IMR-90 (cell line): ENCODE measurements at regions not wholly inside any gene's neighbourhood (a gene's known extent, or its start where the extent isn't known, plus 50 kb on each side); places are given as distances from the start of the nearest gene placed in this dataset.

ENCODE experiments used
- ATAC-seq: fragments of 200-7000 bp; cut with Tn5 transposase; 2 replicates; pipeline ENCODE4 v1.9.1; 2020; ENCODE audit warnings: low read depth, mild to moderate bottlenecking, moderate library complexity
- BruUV-seq: library from RNA; stranded (reverse); fragments of 400-500 nt; replicated peaks from 2 replicates; lab custom pipeline; 2021; lab: Mats Ljungman, UMichigan
- CTCF ChIA-PET: fragments of 300-600 bp; formaldehyde crosslinking; extraction: SDS; loops from one replicate; lab custom pipeline; 2021; ENCODE audit warnings: antibody characterized with exemption; lab: Yijun Ruan, JAX
- POLR2A ChIA-PET: fragments of 300-600 bp; sonication (Branson Sonifier 250); formaldehyde crosslinking; loops from one replicate; lab custom pipeline; 2022; ENCODE audit warnings: antibody characterized with exemption; ENCODE audit not compliant: unreplicated experiment; lab: Charles Lee
- DNase-seq: peaks from one replicate; pipeline ENCODE4 v3.0.0; 2013
- H2AFZ ChIP-seq: replicated peaks from 2 replicates; pipeline ENCODE3; 2013; ENCODE audit warnings: low read length, mild to moderate bottlenecking; ENCODE audit not compliant: poor library complexity
- H2AK5ac ChIP-seq: 2 replicates; pipeline ENCODE4 v1.6.1; 2013; ENCODE audit warnings: low read depth, low read length, inconsistent platforms
- H2AK9ac ChIP-seq: replicated peaks from 2 replicates; pipeline ENCODE3; 2013; ENCODE audit warnings: mild to moderate bottlenecking, low read depth, low read length, moderate library complexity; ENCODE audit not compliant: poor library complexity
- H2BK120ac ChIP-seq: 2 replicates; pipeline ENCODE4 v1.6.1; 2013; ENCODE audit warnings: low read depth, low read length, inconsistent platforms
- H2BK15ac ChIP-seq: 3 replicates; pipeline ENCODE4 v1.6.1; 2013; ENCODE audit warnings: low read depth, low read length, inconsistent platforms
- H2BK20ac ChIP-seq: 2 replicates; pipeline ENCODE4 v1.6.1; 2013; ENCODE audit warnings: low read depth, mild to moderate bottlenecking, inconsistent platforms, low read length, moderate library complexity
- H2BK5ac ChIP-seq: 2 replicates; pipeline ENCODE4 v1.6.1; 2013; ENCODE audit warnings: mild to moderate bottlenecking, low read depth, low read length, inconsistent platforms; ENCODE audit not compliant: poor library complexity, severe bottlenecking
- H3K14ac ChIP-seq: replicated peaks from 2 replicates; pipeline ENCODE4 v1.6.1; 2013; ENCODE audit warnings: low read depth, low read length, inconsistent platforms
- H3K18ac ChIP-seq: 2 replicates; pipeline ENCODE4 v1.6.1; 2013; ENCODE audit warnings: low read depth, low read length, control low read depth
- H3K23ac ChIP-seq: 2 replicates; pipeline ENCODE4 v1.6.1; 2013; ENCODE audit warnings: low read depth, low read length, inconsistent platforms
- H3K27ac ChIP-seq: 2 replicates; pipeline ENCODE4 v1.5.1; 2013; ENCODE audit warnings: mild to moderate bottlenecking, control low read depth, low read length; ENCODE audit not compliant: insufficient read depth
- H3K27me3 ChIP-seq: 2 replicates; pipeline ENCODE4 v1.6.1; 2013; ENCODE audit warnings: low read length; ENCODE audit not compliant: control insufficient read depth, insufficient read depth
- H3K36me3 ChIP-seq: 2 replicates; pipeline ENCODE4 v1.6.1; 2013; ENCODE audit warnings: low read length, mixed read lengths; ENCODE audit not compliant: control insufficient read depth, insufficient read depth
- H3K4ac ChIP-seq: 2 replicates; pipeline ENCODE4 v1.6.1; 2013; ENCODE audit warnings: low read depth, low read length, inconsistent platforms
- H3K4me1 ChIP-seq: 2 replicates; pipeline ENCODE4 v1.6.1; 2013; ENCODE audit warnings: low read length, mixed read lengths; ENCODE audit not compliant: control insufficient read depth, insufficient read depth
- H3K4me2 ChIP-seq: 2 replicates; pipeline ENCODE4 v1.6.1; 2013; ENCODE audit warnings: low read depth, mild to moderate bottlenecking, control low read depth, low read length, moderate library complexity
- H3K4me3 ChIP-seq: 2 replicates; pipeline ENCODE4 v1.5.1; 2013; ENCODE audit warnings: low read depth, mild to moderate bottlenecking, control low read depth, low read length, moderate library complexity; ENCODE audit not compliant: insufficient read depth
- H3K56ac ChIP-seq: 2 replicates; pipeline ENCODE4 v1.6.1; 2013; ENCODE audit warnings: low read length, inconsistent platforms; ENCODE audit not compliant: insufficient read depth; ENCODE audit errors: extremely low read depth
- H3K79me1 ChIP-seq, 2 experiments: 2 replicates each; pipeline ENCODE4 v1.6.1; 2013; ENCODE audit warnings: low read length in 2 of 2, inconsistent platforms in 1 of 2, low read depth in 1 of 2
- H3K9ac ChIP-seq: 2 replicates; pipeline ENCODE4 v1.6.1; 2013; ENCODE audit warnings: low read depth, low read length, control low read depth
- H3K9me1 ChIP-seq: 2 replicates; pipeline ENCODE4 v1.6.1; 2013; ENCODE audit warnings: low read length, inconsistent platforms; ENCODE audit not compliant: insufficient read depth
- H3K9me3 ChIP-seq: 2 replicates; pipeline ENCODE4 v1.6.1; 2013; ENCODE audit warnings: low read length; ENCODE audit not compliant: control insufficient read depth, insufficient read depth
- H4K20me1 ChIP-seq: 2 replicates; pipeline ENCODE4 v1.6.1; 2013; ENCODE audit warnings: low read length, inconsistent platforms; ENCODE audit not compliant: insufficient read depth
- H4K5ac ChIP-seq: 2 replicates; pipeline ENCODE4 v1.6.1; 2013; ENCODE audit warnings: mild to moderate bottlenecking, low read depth, low read length, control low read depth
- H4K8ac ChIP-seq, 2 experiments: 2 replicates each; pipeline ENCODE4 v1.6.1; 2013; ENCODE audit warnings: low read depth in 2 of 2, low read length in 2 of 2, control low read depth in 1 of 2, inconsistent platforms in 1 of 2
- H4K91ac ChIP-seq: 2 replicates; pipeline ENCODE4 v1.6.1; 2013; ENCODE audit warnings: low read depth, low read length, inconsistent platforms; ENCODE audit not compliant: insufficient read depth
- BHLHE40 ChIP-seq: fragments of 150-350 bp; IDR thresholded peaks from 2 replicates; pipeline ENCODE4 v1.6.1; 2016; ENCODE audit warnings: mild to moderate bottlenecking, low read depth, low read length
- CEBPB ChIP-seq: IDR thresholded peaks from 2 replicates; pipeline ENCODE4 v1.6.1; 2012; ENCODE audit warnings: low read depth, low read length, improper control_type of control experiment
- ELK1 ChIP-seq: fragments of 150-350 bp; IDR thresholded peaks from 2 replicates; pipeline ENCODE4 v1.6.1; 2016; ENCODE audit warnings: low read depth, mild to moderate bottlenecking, low read length, moderate library complexity, borderline replicate concordance
- MAZ ChIP-seq: IDR thresholded peaks from 2 replicates; pipeline ENCODE4 v1.6.1; 2012; ENCODE audit warnings: low read depth, mild to moderate bottlenecking, low read length, improper control_type of control experiment, moderate library complexity, borderline replicate concordance
- NFE2L2 ChIP-seq: fragments of 150-350 bp; IDR thresholded peaks from 2 replicates; pipeline ENCODE4 v1.6.1; 2016; ENCODE audit warnings: low read depth, mild to moderate bottlenecking, low read length
- POLR2A ChIP-seq: IDR thresholded peaks from 2 replicates; pipeline ENCODE4 v1.6.1; 2012; ENCODE audit warnings: mild to moderate bottlenecking, low read depth, low read length
- RCOR1 ChIP-seq: IDR thresholded peaks from 2 replicates; pipeline ENCODE4 v1.6.1; 2012; ENCODE audit warnings: mild to moderate bottlenecking, low read length, improper control_type of control experiment; ENCODE audit not compliant: insufficient replicate concordance
- WGBS, 2 experiments: methylation state at CpG; one replicate each; pipeline versions ENCODE4 v1.1.5 to v1.1.7; 2013; ENCODE audit warnings: missing lambda C conversion rate in 2 of 2; ENCODE audit not compliant: insufficient read length in 1 of 2; ENCODE audit errors: extremely low coverage in 2 of 2; 5-methylcytosine and 5-hydroxymethylcytosine counted together
- dilution Hi-C: fragments of 300-500 bp; cut with HindIII; formaldehyde crosslinking; loops from one replicate; pipeline ENCODE4 v1.14.3; 2018; ENCODE audit warnings: low sequenced_read_pairs; ENCODE audit not compliant: unreplicated experiment
- in situ Hi-C: fragments of 300-500 bp; cut with MboI; formaldehyde crosslinking; loops from 3 replicates; pipeline ENCODE4 v1.14.3; 2019; ENCODE audit warnings: low sequenced_read_pairs, inconsistent platforms, mixed read lengths
- intact Hi-C: fragments of 100-400 bp; cut with micrococcal nuclease; formaldehyde crosslinking; loops from 2 replicates; pipeline ENCODE4 v1.10.0; 2022

GRCh38 chr4:185088899-185089298, 54.2 kb upstream of the SLC25A4 start:
- H3K79me1 ChIP-seq = no peaks in the 10 kb centered on the region
- no peak overlapping the region for H2AFZ ChIP-seq
- H3K56ac ChIP-seq = no peak overlapping the region
- DNase-seq (no peak), ATAC-seq (no peak)
- in situ Hi-C loops (no loop called here), intact Hi-C loops (no loop called here), dilution Hi-C loops (no loop called here)
- TF ChIP-seq CEBPB (no peak), MAZ (no peak), ELK1 (no peak), RCOR1 (no peak), BHLHE40 (no peak), POLR2A (no peak), NFE2L2 (no peak)
- no peak overlapping the region for H3K9ac ChIP-seq
- H2BK5ac ChIP-seq = no peak overlapping the region
- no peak overlapping the region for H2BK120ac ChIP-seq
- no peak overlapping the region for H4K8ac ChIP-seq
- H4K5ac ChIP-seq = no peak overlapping the region
- H3K27me3 ChIP-seq = peaks cover 13% of the 10 kb centered on the region
- no peak overlapping the region for H3K4me3 ChIP-seq
- no peaks in the 10 kb centered on the region for H3K36me3 ChIP-seq
- H3K18ac ChIP-seq = no peak overlapping the region
- H4K91ac ChIP-seq = no peak overlapping the region
- no peaks in the 10 kb centered on the region for H4K20me1 ChIP-seq
- no peak overlapping the region for H2AK9ac ChIP-seq
- H3K27ac ChIP-seq = no peak overlapping the region
- POLR2A ChIA-PET = no interaction called here
- no peaks in the 10 kb centered on the region for H3K9me3 ChIP-seq
- no peak overlapping the region for H2BK20ac ChIP-seq
- WGBS, 2 experiments = 74% methylated on average over 5 of the region's 6 CpGs; no CpG with 5 or more reads in 1 of the 2 experiments
- no peak overlapping the region for H3K4me2 ChIP-seq
- no peak overlapping the region for H3K14ac ChIP-seq
- no peak overlapping the region for H2BK15ac ChIP-seq
- H3K9me1 ChIP-seq = no peaks in the 10 kb centered on the region
- CTCF ChIA-PET = no interaction called here
- no peak overlapping the region for H2AK5ac ChIP-seq
- no peak overlapping the region for H3K4ac ChIP-seq
- no peaks in the 10 kb centered on the region for H3K4me1 ChIP-seq
- no TSS peak for BruUV-seq
- H3K23ac ChIP-seq = no peak overlapping the region
